ENCODE measurements at regions not wholly inside any gene's neighbourhood (a gene's known extent, or its start where the extent isn't known, plus 50 kb on each side); places are given as distances from the start of the nearest gene placed in this dataset.

GRCh38 chr2:64831134-64831976, 157.8 kb upstream of the SLC1A4 start:
- peak; percentile 99 for DNase-seq

- DNase-seq, result no peak
Measured at GRCh38 chr2:64831977-64832328, 157.2 kb upstream of the SLC1A4 start.

- no peak for DNase-seq
Measured at GRCh38 chr2:64832936-64833335, 156.3 kb upstream of the SLC1A4 start.

- no peak for DNase-seq
Measured at GRCh38 chr2:64836566-64836965, 152.6 kb upstream of the SLC1A4 start.

- peak; percentile 69 for DNase-seq
Measured at GRCh38 chr2:64837116-64837731, 152.0 kb upstream of the SLC1A4 start.

GRCh38 chr2:64837925-64838641, 151.1 kb upstream of the SLC1A4 start:
- DNase-seq, result peak; percentile 72

- DNase-seq, result peak; percentile 96
Measured at GRCh38 chr2:64838817-64839216, 150.4 kb upstream of the SLC1A4 start.

- DNase-seq, result peak; percentile 72
Measured at GRCh38 chr2:64839844-64840243, 149.4 kb upstream of the SLC1A4 start.

GRCh38 chr2:64840426-64840881, 148.7 kb upstream of the SLC1A4 start:
- DNase-seq, result no peak

GRCh38 chr2:64841461-64841860, 147.7 kb upstream of the SLC1A4 start:
- DNase-seq, result no peak

GRCh38 chr2:64842030-64842429, 147.2 kb upstream of the SLC1A4 start:
- no peak for DNase-seq

GRCh38 chr2:64844087-64844486, 145.1 kb upstream of the SLC1A4 start:
- DNase-seq, result no peak

GRCh38 chr2:64845273-64845905, 143.8 kb upstream of the SLC1A4 start:
- DNase-seq, result no peak

GRCh38 chr2:64846177-64846576, 143.0 kb upstream of the SLC1A4 start:
- peak; percentile 57 for DNase-seq

GRCh38 chr2:64847930-64848329, 141.3 kb upstream of the SLC1A4 start:
- DNase-seq, result no peak

GRCh38 chr2:64848363-64848762, 140.8 kb upstream of the SLC1A4 start:
- DNase-seq, result no peak

- no peak for DNase-seq
Measured at GRCh38 chr2:64848945-64849344, 140.3 kb upstream of the SLC1A4 start.

GRCh38 chr2:64850642-64851041, 138.6 kb upstream of the SLC1A4 start:
- DNase-seq, result no peak

GRCh38 chr2:64852771-64853241, 136.4 kb upstream of the SLC1A4 start:
- DNase-seq, result peak; percentile 75

GRCh38 chr2:64853306-64853705, 135.9 kb upstream of the SLC1A4 start:
- no peak for DNase-seq

- peak; percentile 74 for DNase-seq
Measured at GRCh38 chr2:64853894-64854293, 135.3 kb upstream of the SLC1A4 start.

GRCh38 chr2:64854773-64855237, 134.4 kb upstream of the SLC1A4 start:
- peak; percentile 97 for DNase-seq

Measured in suppressor macrophage treated with lipopolysaccharide for 4 hours (primary cell).